HTR-8/SVneo (cell line): ENCODE measurements at regions not wholly inside any gene's neighbourhood (a gene's known extent, or its start where the extent isn't known, plus 50 kb on each side); places are given as distances from the start of the nearest gene placed in this dataset.

Source experiments
- DNase-seq: peaks from one replicate; pipeline ENCODE4 v3.0.0; 2011; ENCODE audit warnings: low spot score, mixed read lengths; ENCODE audit not compliant: insufficient read length
- FAIRE-seq: peaks from 2 replicates; lab custom pipeline; 2011; peaks lifted over from hg19 to GRCh38; lab: Jason Lieb, UNC

GRCh38 chr22:27400811-27401210, 400.7 kb downstream of the MN1 start:
- FAIRE-seq (no peak), DNase-seq (no peak)

GRCh38 chr22:27401321-27401720, 400.2 kb downstream of the MN1 start:
- DNase-seq = no peak
- no peak for FAIRE-seq

- no peak for DNase-seq
- no peak for FAIRE-seq
These were observed 397.1 kb downstream of the MN1 start for GRCh38 chr22:27404441-27404840.

- DNase-seq (peak; percentile 56), FAIRE-seq (no peak)
These were observed 395.7 kb downstream of the MN1 start for GRCh38 chr22:27405672-27406388.

GRCh38 chr22:27406389-27406861, 395.1 kb downstream of the MN1 start:
- DNase-seq (no peak), FAIRE-seq (no peak)

DNA sequence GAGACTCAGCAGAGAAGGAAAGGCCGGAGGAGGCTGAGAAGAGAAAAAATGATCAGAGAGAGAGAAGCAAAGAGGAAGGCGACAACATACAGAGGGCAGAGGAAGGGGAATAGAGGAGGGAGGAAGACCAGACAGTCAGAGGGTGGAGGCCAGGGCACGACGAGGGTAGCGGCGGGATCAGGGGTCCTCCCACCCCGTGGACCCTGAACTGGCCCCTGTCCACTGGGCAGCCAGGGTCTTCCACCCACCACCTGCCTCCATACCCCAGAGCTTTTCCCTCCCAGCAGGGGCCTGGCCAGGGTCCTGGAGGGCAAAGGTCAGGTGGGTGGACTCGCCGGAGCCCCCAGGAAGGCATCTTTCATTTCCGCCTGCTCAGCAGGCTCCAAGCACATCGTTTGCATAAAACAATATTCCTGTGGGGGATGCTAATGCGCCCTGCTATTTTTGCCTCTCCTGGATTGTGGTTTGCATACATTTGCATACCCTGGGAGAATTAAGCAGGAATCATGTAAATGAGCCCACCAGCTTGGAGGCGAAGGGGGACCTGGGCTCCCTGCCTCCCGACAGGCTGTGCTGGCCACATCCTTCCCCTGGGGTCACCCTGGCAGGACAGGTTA, 394.1 kb downstream of the MN1 start:
- no peak for DNase-seq
- no peak for FAIRE-seq

DNA sequence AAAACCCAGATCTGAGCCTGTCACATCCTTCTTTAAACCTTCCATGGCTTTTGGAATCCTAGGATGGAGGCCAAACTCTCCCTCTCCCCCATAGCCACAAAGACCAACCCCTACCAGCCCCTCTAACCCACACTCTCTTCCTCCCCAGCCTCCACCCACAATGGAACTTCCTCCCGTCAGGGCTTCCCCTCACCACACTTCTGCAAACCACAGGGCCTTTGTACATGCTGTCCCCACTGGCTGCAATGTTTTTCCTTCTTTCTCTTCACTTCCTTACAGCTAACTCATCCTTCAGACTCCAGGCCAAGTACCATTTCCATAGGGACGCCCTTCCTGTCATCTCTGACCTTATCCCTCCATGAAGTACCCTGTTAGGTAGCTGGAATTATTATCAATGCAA, 393.5 kb downstream of the MN1 start:
- FAIRE-seq (no peak), DNase-seq (no peak)

DNA sequence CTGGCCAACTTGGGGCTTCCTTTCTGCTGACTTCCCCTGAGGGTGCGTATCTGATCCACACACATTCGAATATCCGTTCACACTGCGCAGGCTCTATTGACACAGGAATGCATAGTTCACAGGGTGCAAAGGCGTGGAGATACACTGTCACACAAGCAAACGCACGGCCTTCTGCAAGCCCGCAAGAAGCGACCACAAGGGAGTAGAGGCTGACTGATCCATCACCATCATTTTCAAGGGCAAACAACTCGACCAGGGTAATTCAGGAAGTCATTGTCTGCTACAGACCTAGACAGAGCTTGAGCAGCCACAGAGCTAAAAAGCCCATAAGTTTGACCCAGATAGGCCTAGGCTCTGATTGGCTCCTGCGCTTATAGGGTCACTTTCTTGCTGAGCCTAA, 392.3 kb downstream of the MN1 start:
- DNase-seq (no peak), FAIRE-seq (no peak)

GRCh38 chr22:27412866-27413445, 388.6 kb downstream of the MN1 start:
- no peak for FAIRE-seq
- DNase-seq = no peak

GRCh38 chr22:27413702-27414101, 387.9 kb downstream of the MN1 start:
- FAIRE-seq (no peak), DNase-seq (no peak)

GRCh38 chr22:27416511-27417420, 384.8 kb downstream of the MN1 start:
- no peak for FAIRE-seq
- peak; percentile 65 for DNase-seq

- DNase-seq (no peak), FAIRE-seq (no peak)
These were observed 384.1 kb downstream of the MN1 start for GRCh38 chr22:27417421-27417814.

- no peak for DNase-seq
- no peak for FAIRE-seq
These were observed 383.3 kb downstream of the MN1 start for GRCh38 chr22:27418261-27418660.

- DNase-seq (no peak), FAIRE-seq (no peak)
These were observed 382.1 kb downstream of the MN1 start for GRCh38 chr22:27419473-27419872.

GRCh38 chr22:27420195-27420816, 381.2 kb downstream of the MN1 start:
- DNase-seq = no peak
- FAIRE-seq = no peak

- FAIRE-seq (no peak), DNase-seq (peak; percentile 32)
These were observed 380.7 kb downstream of the MN1 start for GRCh38 chr22:27420817-27421361.

DNA sequence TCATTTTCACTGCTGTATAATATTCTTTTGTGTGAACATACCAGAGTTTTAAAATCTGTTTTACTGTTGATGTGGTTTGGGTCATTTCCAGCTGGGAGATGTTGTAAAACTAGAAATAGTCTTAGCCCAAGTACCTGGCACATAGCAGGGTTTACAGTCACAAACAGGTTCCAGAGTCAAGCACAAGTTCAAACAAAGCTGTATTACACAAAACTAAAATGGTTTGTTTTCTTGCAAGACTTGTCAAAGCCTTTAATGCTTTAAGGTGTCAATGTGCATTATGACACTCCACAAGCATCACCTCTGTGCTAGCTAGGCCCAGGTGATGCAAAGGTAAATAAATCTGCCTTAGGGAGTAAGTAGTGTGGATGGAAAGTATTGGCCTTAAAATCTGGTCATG, 379.1 kb downstream of the MN1 start:
- no peak for DNase-seq
- no peak for FAIRE-seq

GRCh38 chr22:27424319-27424718, 377.2 kb downstream of the MN1 start:
- DNase-seq (no peak), FAIRE-seq (no peak)

GRCh38 chr22:27429476-27429875, 372.1 kb downstream of the MN1 start:
- DNase-seq (no peak), FAIRE-seq (no peak)

- no peak for FAIRE-seq
- no peak for DNase-seq
These were observed 370.5 kb downstream of the MN1 start for GRCh38 chr22:27431081-27431480.
